Cardiac muscle cell (in vitro differentiated cells and primary cell): ENCODE measurements at regions not wholly inside any gene's neighbourhood (a gene's known extent, or its start where the extent isn't known, plus 50 kb on each side); places are given as distances from the start of the nearest gene placed in this dataset.
A peak's percentile ranks its signal among the peaks of the same experiment; 100 is the strongest.
"Not testable (repeated sequence)": the region's sequence is repeated elsewhere in the genome, so short reads cannot be mapped to it uniquely, and the experiment has no call there.

ENCODE experiments used
- DNase-seq, 2 donors: peaks; one replicate each; pipeline versions ENCODE4 v3.0.0 to v3.0.0-alpha.2; 2010 to 2017; ENCODE audit warnings: low read depth in 1 of 2, low spot score in 1 of 2
- H3K27ac ChIP-seq: fragments of 200-600 bp; sonication (generic); 2 replicates; pipeline ENCODE4 v1.5.1; 2016
- H3K27me3 ChIP-seq: fragments of 200-600 bp; sonication (generic); 2 replicates; pipeline ENCODE4 v1.6.0; 2016; ENCODE audit warnings: control low read depth
- H3K36me3 ChIP-seq: fragments of 200-600 bp; sonication (generic); 2 replicates; pipeline ENCODE4 v1.5.1; 2016; ENCODE audit warnings: control low read depth
- H3K4me1 ChIP-seq: fragments of 200-600 bp; sonication (generic); 2 replicates; pipeline ENCODE4 v1.8.1; 2017; ENCODE audit warnings: low read depth, mild to moderate bottlenecking, mixed run types
- H3K4me3 ChIP-seq: fragments of 200-600 bp; sonication (generic); 2 replicates; pipeline ENCODE4 v1.5.1; 2016; ENCODE audit warnings: mild to moderate bottlenecking
- H3K9me3 ChIP-seq: fragments of 200-600 bp; sonication (generic); 2 replicates; pipeline ENCODE4 v1.5.1; 2017; ENCODE audit warnings: low read depth, mild to moderate bottlenecking, control low read depth
- TF ChIP-seq, protein P1 (sequence below): IDR thresholded peaks from 2 replicates; pipeline ENCODE4 v1.5.1; 2012; ENCODE audit warnings: low read depth, mild to moderate bottlenecking, low read length

DNA sequence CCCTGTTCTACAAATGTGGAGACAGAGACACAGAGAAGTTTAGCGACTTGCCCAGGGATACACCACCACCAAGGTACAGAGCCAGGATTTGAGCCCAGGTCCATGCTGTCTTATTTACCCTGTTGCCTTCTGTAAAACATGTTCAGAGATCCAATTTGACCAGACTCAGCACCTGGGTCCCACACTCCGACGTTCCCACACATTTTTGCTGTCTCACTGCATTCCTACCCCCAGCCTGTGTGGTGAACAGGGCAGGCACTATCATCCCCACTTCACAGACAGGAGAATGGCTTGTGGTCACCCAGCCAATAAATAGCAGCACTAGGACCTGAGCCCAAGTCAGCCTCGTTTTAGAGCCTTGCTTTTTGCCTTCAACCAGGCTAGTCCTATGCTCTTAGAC is 102.8 kb downstream of the PJA1 start:
- Histone ChIP-seq H3K4me1 (peaks cover 13% of the 10 kb centered on the region), H3K4me3 (no peak overlapping the region), H3K27ac (no peak overlapping the region), H3K27me3 (no peaks in the 10 kb centered on the region), H3K9me3 (no peaks in the 10 kb centered on the region), H3K36me3 (no peaks in the 10 kb centered on the region)
- TF ChIP-seq, protein P1, sequence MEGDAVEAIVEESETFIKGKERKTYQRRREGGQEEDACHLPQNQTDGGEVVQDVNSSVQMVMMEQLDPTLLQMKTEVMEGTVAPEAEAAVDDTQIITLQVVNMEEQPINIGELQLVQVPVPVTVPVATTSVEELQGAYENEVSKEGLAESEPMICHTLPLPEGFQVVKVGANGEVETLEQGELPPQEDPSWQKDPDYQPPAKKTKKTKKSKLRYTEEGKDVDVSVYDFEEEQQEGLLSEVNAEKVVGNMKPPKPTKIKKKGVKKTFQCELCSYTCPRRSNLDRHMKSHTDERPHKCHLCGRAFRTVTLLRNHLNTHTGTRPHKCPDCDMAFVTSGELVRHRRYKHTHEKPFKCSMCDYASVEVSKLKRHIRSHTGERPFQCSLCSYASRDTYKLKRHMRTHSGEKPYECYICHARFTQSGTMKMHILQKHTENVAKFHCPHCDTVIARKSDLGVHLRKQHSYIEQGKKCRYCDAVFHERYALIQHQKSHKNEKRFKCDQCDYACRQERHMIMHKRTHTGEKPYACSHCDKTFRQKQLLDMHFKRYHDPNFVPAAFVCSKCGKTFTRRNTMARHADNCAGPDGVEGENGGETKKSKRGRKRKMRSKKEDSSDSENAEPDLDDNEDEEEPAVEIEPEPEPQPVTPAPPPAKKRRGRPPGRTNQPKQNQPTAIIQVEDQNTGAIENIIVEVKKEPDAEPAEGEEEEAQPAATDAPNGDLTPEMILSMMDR: no peak
- DNase-seq: no peak

DNA sequence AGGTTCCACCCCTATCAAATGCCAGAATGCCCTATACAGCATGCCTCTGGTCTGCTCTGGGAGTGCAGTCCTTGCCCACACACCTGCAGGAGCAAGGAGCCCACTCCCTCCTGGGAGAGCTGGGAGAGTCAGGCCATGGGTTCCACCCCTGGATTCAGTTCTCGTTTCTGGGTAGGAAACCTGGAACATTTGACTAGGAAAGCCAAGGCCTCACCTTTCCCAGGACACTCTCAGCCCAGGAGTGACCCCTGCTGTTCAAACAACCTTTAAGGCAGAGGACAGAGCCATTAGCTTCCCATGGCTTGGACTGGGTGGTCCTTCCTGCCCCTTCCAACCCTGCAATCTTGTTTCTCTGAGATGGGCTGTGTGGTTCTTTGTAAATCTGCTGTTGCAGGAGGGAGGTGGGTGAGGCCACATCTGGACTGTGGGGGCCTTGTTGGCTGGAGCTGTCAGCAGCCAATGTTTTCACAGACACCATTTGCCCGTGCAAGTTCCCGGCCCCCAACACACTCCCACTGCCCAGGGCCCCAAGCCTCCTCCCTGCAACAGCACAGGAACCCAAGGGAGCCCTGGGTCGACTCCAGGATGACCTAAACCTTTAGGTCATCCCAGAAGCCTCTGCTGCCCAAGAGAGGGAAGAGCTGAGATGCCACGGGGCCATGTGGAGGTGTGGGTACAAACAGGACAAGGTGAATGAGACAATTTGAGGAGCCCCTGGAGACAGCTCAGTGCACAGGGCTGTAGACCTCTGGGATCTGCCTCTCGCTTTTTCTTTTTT is 104.4 kb downstream of the PJA1 start:
- H3K27me3 ChIP-seq: no peaks in the 10 kb centered on the region

DNA sequence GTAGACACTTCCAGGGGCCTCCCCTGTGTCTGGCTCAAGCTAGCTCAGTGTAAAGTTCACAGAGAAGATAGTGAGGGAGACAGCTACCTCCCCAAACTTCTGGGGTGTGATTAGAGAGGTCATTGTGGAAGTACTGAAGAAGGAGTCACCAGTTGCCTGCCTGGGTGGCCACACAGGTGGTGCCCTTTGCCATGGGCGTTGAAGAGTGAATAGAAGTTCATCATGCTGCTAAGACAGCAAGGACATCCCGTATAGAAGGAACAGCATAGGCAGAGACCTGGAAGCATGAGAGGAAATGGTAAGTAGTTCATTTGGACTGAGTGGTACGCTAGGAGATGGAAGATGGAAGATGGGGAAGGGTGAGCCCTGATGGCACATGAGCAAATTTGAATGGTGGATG is 110.1 kb downstream of the PJA1 start:
- TF ChIP-seq, protein P1: no peak
- Histone ChIP-seq H3K36me3 (no peaks in the 10 kb centered on the region), H3K4me3 (no peak overlapping the region), H3K27ac (no peak overlapping the region), H3K9me3 (no peaks in the 10 kb centered on the region), H3K4me1 (peaks cover 5% of the 10 kb centered on the region), H3K27me3 (no peaks in the 10 kb centered on the region)
- DNase-seq: no peak

More for the DNA sequence above, 104.4 kb downstream of the PJA1 start:
- Histone ChIP-seq H3K27ac (peak overlapping the region; percentile 66), H3K4me1 (peaks cover 8% of the 10 kb centered on the region), H3K36me3 (no peaks in the 10 kb centered on the region), H3K9me3 (no peaks in the 10 kb centered on the region), H3K4me3 (no peak overlapping the region)
- TF ChIP-seq, protein P1: peak; percentile 50
- peak; percentile 54 to 63 for DNase-seq

DNA sequence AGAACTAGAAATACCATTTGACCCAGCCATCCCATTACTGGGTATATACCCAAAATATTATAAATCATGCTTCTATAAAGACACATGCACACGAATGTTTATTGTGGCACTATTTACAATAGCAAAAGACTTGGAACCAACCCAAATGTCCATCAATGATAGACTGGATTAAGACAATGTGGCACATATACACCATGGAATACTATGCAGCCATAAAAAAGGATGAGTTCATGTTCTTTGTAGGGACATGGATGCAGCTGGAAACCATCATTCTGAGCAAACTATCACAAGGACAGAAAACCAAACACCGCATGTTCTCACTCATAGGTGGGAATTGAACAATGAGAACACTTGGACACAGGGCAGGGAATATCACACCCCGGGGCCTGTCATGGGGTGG is 110.8 kb downstream of the PJA1 start:
- H3K27me3 ChIP-seq, DNase-seq, H3K4me1 ChIP-seq, H3K4me3 ChIP-seq, H3K27ac ChIP-seq, H3K36me3 ChIP-seq, H3K9me3 ChIP-seq: not testable (repeated sequence)

DNA sequence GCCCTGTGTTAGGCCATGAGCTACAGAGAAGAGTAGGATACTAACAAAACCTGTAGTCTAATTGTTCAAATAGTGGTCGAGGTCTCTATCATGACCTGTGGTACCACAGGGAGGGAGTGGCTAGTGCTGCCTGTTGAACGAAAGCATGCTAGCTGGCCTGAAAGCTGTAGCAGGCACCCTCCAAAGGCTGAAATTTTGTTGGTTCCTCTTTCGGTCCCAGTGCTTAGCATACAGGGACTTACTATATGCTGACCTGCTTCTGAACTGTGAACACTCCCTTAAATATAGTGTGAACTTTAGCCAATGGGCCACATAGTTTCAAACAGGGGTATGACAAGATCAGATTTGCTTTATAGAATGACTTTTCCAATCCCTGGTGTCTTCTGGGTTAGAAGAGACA is 113.4 kb downstream of the PJA1 start:
- H3K9me3 ChIP-seq: no peaks in the 10 kb centered on the region

More for the DNA sequence above, 113.4 kb downstream of the PJA1 start:
- no peak overlapping the region for H3K27ac ChIP-seq
- H3K4me1 ChIP-seq: no peaks in the 10 kb centered on the region
- TF ChIP-seq, protein P1: no peak
- no peaks in the 10 kb centered on the region for H3K27me3 ChIP-seq
- no peak overlapping the region for H3K4me3 ChIP-seq
- no peaks in the 10 kb centered on the region for H3K36me3 ChIP-seq
- DNase-seq: no peak
